ENCODE measurements at regions not wholly inside any gene's neighbourhood (a gene's known extent, or its start where the extent isn't known, plus 50 kb on each side); places are given as distances from the start of the nearest gene placed in this dataset.

GRCh38 chr13:47837906-47838305 is 163.2 kb downstream of the SUCLA2 start:
- TF ChIP-seq CTCF (IDR thresholded peaks at IDR 0.05) (no peak), POLR2AphosphoS5 (IDR thresholded peaks at IDR 0.05) (no peak), POLR2A (IDR thresholded peaks at IDR 0.05) (no peak)
- no peaks in the 10 kb centered on the region for H3K27me3 ChIP-seq
- no peak overlapping the region for H3K27ac ChIP-seq
- intact Hi-C loops (cut with DNase I; ENCODE audit: low total_unique reads) = no loop called here
- H3K4me3 ChIP-seq = no peak overlapping the region
- no peaks in the 10 kb centered on the region for H3K4me1 ChIP-seq
- no peaks in the 10 kb centered on the region for H3K9me3 ChIP-seq
- DNase-seq (ENCODE audit: low spot score in 2 of 2) = no peak
- H3K36me3 ChIP-seq = no peaks in the 10 kb centered on the region

GRCh38 chr13:47837104-47837880 is 163.8 kb downstream of the SUCLA2 start:
- H3K27ac ChIP-seq = no peak overlapping the region
- no peak for TF ChIP-seq POLR2AphosphoS5 (IDR thresholded peaks at IDR 0.05)
- TF ChIP-seq POLR2A (IDR thresholded peaks at IDR 0.05) = no peak
- no peak for TF ChIP-seq CTCF (IDR thresholded peaks at IDR 0.05)
- no peaks in the 10 kb centered on the region for H3K9me3 ChIP-seq
- H3K4me3 ChIP-seq = no peak overlapping the region
- H3K27me3 ChIP-seq = no peaks in the 10 kb centered on the region
- no peaks in the 10 kb centered on the region for H3K36me3 ChIP-seq
- DNase-seq (ENCODE audit: low spot score in 2 of 2) = no peak
- intact Hi-C loops (cut with DNase I; ENCODE audit: low total_unique reads) = no loop called here
- no peaks in the 10 kb centered on the region for H3K4me1 ChIP-seq

GRCh38 chr13:47835470-47836228 is 165.4 kb downstream of the SUCLA2 start:
- no peak for TF ChIP-seq POLR2AphosphoS5 (IDR thresholded peaks at IDR 0.05)
- no peak for TF ChIP-seq POLR2A (IDR thresholded peaks at IDR 0.05)
- no peak for TF ChIP-seq CTCF (IDR thresholded peaks at IDR 0.05)
- Histone ChIP-seq H3K36me3 (no peaks in the 10 kb centered on the region), H3K4me1 (no peaks in the 10 kb centered on the region), H3K27me3 (no peaks in the 10 kb centered on the region), H3K9me3 (no peaks in the 10 kb centered on the region), H3K27ac (no peak overlapping the region), H3K4me3 (no peak overlapping the region)
- no peak for DNase-seq (ENCODE audit: low spot score in 2 of 2)
- intact Hi-C loops (cut with DNase I; ENCODE audit: low total_unique reads) = no loop called here

- Histone ChIP-seq H3K27ac (no peak overlapping the region), H3K4me3 (no peak overlapping the region), H3K27me3 (no peaks in the 10 kb centered on the region), H3K36me3 (no peaks in the 10 kb centered on the region), H3K4me1 (no peaks in the 10 kb centered on the region), H3K9me3 (no peaks in the 10 kb centered on the region)
- DNase-seq (ENCODE audit: low spot score in 2 of 2) = no peak
- no peak for TF ChIP-seq POLR2A (IDR thresholded peaks at IDR 0.05)
- TF ChIP-seq POLR2AphosphoS5 (IDR thresholded peaks at IDR 0.05) = no peak
- no peak for TF ChIP-seq CTCF (IDR thresholded peaks at IDR 0.05)
- intact Hi-C loops (cut with DNase I; ENCODE audit: low total_unique reads) = no loop called here
These were observed 168.6 kb downstream of the SUCLA2 start for GRCh38 chr13:47832458-47832972.

- Histone ChIP-seq H3K36me3 (no peaks in the 10 kb centered on the region), H3K4me3 (no peak overlapping the region), H3K27ac (no peak overlapping the region), H3K27me3 (no peaks in the 10 kb centered on the region), H3K4me1 (no peaks in the 10 kb centered on the region), H3K9me3 (no peaks in the 10 kb centered on the region)
- DNase-seq (ENCODE audit: low spot score in 2 of 2) = no peak
- no peak for TF ChIP-seq POLR2A (IDR thresholded peaks at IDR 0.05)
- TF ChIP-seq POLR2AphosphoS5 (IDR thresholded peaks at IDR 0.05) = no peak
- no peak for TF ChIP-seq CTCF (IDR thresholded peaks at IDR 0.05)
- intact Hi-C loops (cut with DNase I; ENCODE audit: low total_unique reads) = no loop called here
These were observed 169.8 kb downstream of the SUCLA2 start for GRCh38 chr13:47831265-47831664.
